Stimulated activated naive CD8-positive, alpha-beta T cell treated with anti-CD3 and anti-CD28 coated beads, Interleukin-15, amount 100 ng/mL, for 72 hours (primary cell): ENCODE measurements at regions not wholly inside any gene's neighbourhood (a gene's known extent, or its start where the extent isn't known, plus 50 kb on each side); places are given as distances from the start of the nearest gene placed in this dataset.

Source experiments
- ATAC-seq: fragments of 150-1000 bp; cut with Tn5 transposase; 2 replicates; pipeline ENCODE4 v1.10.0; 2021; ENCODE audit warnings: mild to moderate bottlenecking, moderate library complexity
- DNase-seq, 2 donors: peaks; one replicate each; pipeline ENCODE4 v3.0.0; 2021 to 2022
- H3K27ac Mint-ChIP-seq, 2 donors: one replicate each; pipeline ENCODE4 v1.8.0; 2022; ENCODE audit warnings: mild to moderate bottlenecking in 2 of 2, mixed read lengths in 2 of 2, moderate library complexity in 2 of 2
- H3K27me3 Mint-ChIP-seq: one replicate; pipeline ENCODE4 v1.8.0; 2022; ENCODE audit warnings: mixed read lengths
- H3K4me1 Mint-ChIP-seq: one replicate; pipeline ENCODE4 v1.8.0; 2022; ENCODE audit warnings: mild to moderate bottlenecking, mixed read lengths
- H3K4me3 Mint-ChIP-seq, 2 donors: one replicate each; pipeline ENCODE4 v1.8.0; 2022; ENCODE audit warnings: mild to moderate bottlenecking in 2 of 2, mixed read lengths in 2 of 2, moderate library complexity in 1 of 2
- H3K9me3 Mint-ChIP-seq, 2 donors: one replicate each; pipeline ENCODE4 v1.8.0; 2022; ENCODE audit warnings: mixed read lengths in 2 of 2

- no peaks in the 10 kb centered on the region for H3K4me1 Mint-ChIP-seq
- ATAC-seq: no peak
- no peaks in the 10 kb centered on the region for H3K27me3 Mint-ChIP-seq
- no peak overlapping the region for H3K4me3 Mint-ChIP-seq
- no peaks in the 10 kb centered on the region for H3K9me3 Mint-ChIP-seq
- DNase-seq: no peak
- no peak overlapping the region for H3K27ac Mint-ChIP-seq
Observed at GRCh38 chr4:111681270-111681669, 464.0 kb upstream of the FAM241A start.

- DNase-seq (no peak), ATAC-seq (no peak)
- Mint-ChIP-seq H3K4me1 (no peaks in the 10 kb centered on the region), H3K27ac (no peak overlapping the region), H3K4me3 (no peak overlapping the region), H3K27me3 (no peaks in the 10 kb centered on the region), H3K9me3 (no peaks in the 10 kb centered on the region)
Observed at GRCh38 chr4:111681751-111682150, 463.5 kb upstream of the FAM241A start.

- Mint-ChIP-seq H3K27me3 (no peaks in the 10 kb centered on the region), H3K9me3 (no peaks in the 10 kb centered on the region), H3K4me3 (no peak overlapping the region), H3K4me1 (no peaks in the 10 kb centered on the region), H3K27ac (no peak overlapping the region)
- ATAC-seq (no peak), DNase-seq (no peak)
Observed at GRCh38 chr4:111685205-111685604, 460.0 kb upstream of the FAM241A start.

GRCh38 chr4:111689214-111689613 lies 456.0 kb upstream of the FAM241A start:
- H3K27me3 Mint-ChIP-seq: no peaks in the 10 kb centered on the region
- peaks cover 0 to 4% of the 10 kb centered on the region in 2 donors for H3K9me3 Mint-ChIP-seq
- ATAC-seq (no peak), DNase-seq (no peak)
- no peak overlapping the region for H3K27ac Mint-ChIP-seq
- H3K4me3 Mint-ChIP-seq: no peak overlapping the region
- no peaks in the 10 kb centered on the region for H3K4me1 Mint-ChIP-seq

- Mint-ChIP-seq H3K27ac (no peak overlapping the region), H3K9me3 (peaks cover 0 to 4% of the 10 kb centered on the region in 2 donors), H3K27me3 (no peaks in the 10 kb centered on the region), H3K4me3 (no peak overlapping the region), H3K4me1 (no peaks in the 10 kb centered on the region)
- DNase-seq (no peak), ATAC-seq (no peak)
Observed at GRCh38 chr4:111689731-111690130, 455.5 kb upstream of the FAM241A start.

GRCh38 chr4:111693758-111694157 lies 451.5 kb upstream of the FAM241A start:
- H3K9me3 Mint-ChIP-seq: peaks cover 0 to 4% of the 10 kb centered on the region in 2 donors
- H3K4me1 Mint-ChIP-seq: no peaks in the 10 kb centered on the region
- no peak overlapping the region for H3K27ac Mint-ChIP-seq
- ATAC-seq (no peak), DNase-seq (no peak)
- H3K4me3 Mint-ChIP-seq: no peak overlapping the region
- no peaks in the 10 kb centered on the region for H3K27me3 Mint-ChIP-seq

GRCh38 chr4:111695677-111696076 lies 449.6 kb upstream of the FAM241A start:
- Mint-ChIP-seq H3K4me3 (no peak overlapping the region), H3K27ac (no peak overlapping the region), H3K4me1 (no peaks in the 10 kb centered on the region), H3K27me3 (no peaks in the 10 kb centered on the region), H3K9me3 (peaks cover 0 to 4% of the 10 kb centered on the region in 2 donors)
- no peak for DNase-seq
- ATAC-seq: no peak

- no peak for ATAC-seq
- no peak overlapping the region for H3K4me3 Mint-ChIP-seq
Observed at GRCh38 chr4:111696505-111696904, 448.7 kb upstream of the FAM241A start.

GRCh38 chr4:111697176-111697942 lies 447.9 kb upstream of the FAM241A start:
- ATAC-seq: no peak
- Mint-ChIP-seq H3K27me3 (no peaks in the 10 kb centered on the region), H3K4me1 (no peaks in the 10 kb centered on the region), H3K27ac (no peak overlapping the region), H3K4me3 (no peak overlapping the region), H3K9me3 (no peaks in the 10 kb centered on the region)
- DNase-seq: no peak

More at GRCh38 chr4:111696505-111696904, 448.7 kb upstream of the FAM241A start:
- no peak overlapping the region for H3K27ac Mint-ChIP-seq
- H3K9me3 Mint-ChIP-seq: peaks cover 0 to 4% of the 10 kb centered on the region in 2 donors
- no peaks in the 10 kb centered on the region for H3K4me1 Mint-ChIP-seq
- no peaks in the 10 kb centered on the region for H3K27me3 Mint-ChIP-seq
- no peak for DNase-seq

GRCh38 chr4:111698361-111698760 lies 446.9 kb upstream of the FAM241A start:
- no peak overlapping the region for H3K4me3 Mint-ChIP-seq

GRCh38 chr4:111699165-111699564 lies 446.1 kb upstream of the FAM241A start:
- Mint-ChIP-seq H3K27me3 (no peaks in the 10 kb centered on the region), H3K27ac (no peak overlapping the region), H3K4me3 (no peak overlapping the region), H3K9me3 (no peaks in the 10 kb centered on the region), H3K4me1 (no peaks in the 10 kb centered on the region)
- ATAC-seq (no peak), DNase-seq (no peak)

More at GRCh38 chr4:111698361-111698760, 446.9 kb upstream of the FAM241A start:
- DNase-seq (no peak), ATAC-seq (no peak)
- H3K4me1 Mint-ChIP-seq: no peaks in the 10 kb centered on the region
- H3K27me3 Mint-ChIP-seq: no peaks in the 10 kb centered on the region
- no peak overlapping the region for H3K27ac Mint-ChIP-seq
- no peaks in the 10 kb centered on the region for H3K9me3 Mint-ChIP-seq

- Mint-ChIP-seq H3K4me1 (no peaks in the 10 kb centered on the region), H3K9me3 (no peaks in the 10 kb centered on the region), H3K4me3 (no peak overlapping the region), H3K27me3 (no peaks in the 10 kb centered on the region), H3K27ac (no peak overlapping the region)
- DNase-seq (no peak), ATAC-seq (no peak)
Observed at GRCh38 chr4:111701102-111701501, 444.2 kb upstream of the FAM241A start.

- DNase-seq: no peak
- Mint-ChIP-seq H3K4me3 (no peak overlapping the region), H3K9me3 (no peaks in the 10 kb centered on the region), H3K4me1 (no peaks in the 10 kb centered on the region), H3K27me3 (no peaks in the 10 kb centered on the region), H3K27ac (no peak overlapping the region)
- ATAC-seq: no peak
Observed at GRCh38 chr4:111707491-111707890, 437.8 kb upstream of the FAM241A start.

- H3K27me3 Mint-ChIP-seq: no peaks in the 10 kb centered on the region
- no peaks in the 10 kb centered on the region for H3K4me1 Mint-ChIP-seq
- H3K27ac Mint-ChIP-seq: no peak overlapping the region
- ATAC-seq (no peak), DNase-seq (no peak)
- H3K9me3 Mint-ChIP-seq: no peaks in the 10 kb centered on the region
- no peak overlapping the region for H3K4me3 Mint-ChIP-seq
Observed at GRCh38 chr4:111712093-111712677, 433.1 kb upstream of the FAM241A start.

GRCh38 chr4:111713276-111713675 lies 432.0 kb upstream of the FAM241A start:
- no peak overlapping the region for H3K4me3 Mint-ChIP-seq
- no peak for ATAC-seq
- DNase-seq: no peak
- H3K9me3 Mint-ChIP-seq: no peaks in the 10 kb centered on the region
- no peaks in the 10 kb centered on the region for H3K4me1 Mint-ChIP-seq
- H3K27me3 Mint-ChIP-seq: no peaks in the 10 kb centered on the region
- H3K27ac Mint-ChIP-seq: no peak overlapping the region

GRCh38 chr4:111717921-111718320 lies 427.3 kb upstream of the FAM241A start:
- ATAC-seq: no peak
- DNase-seq: no peak
- H3K27ac Mint-ChIP-seq: no peak overlapping the region
- H3K27me3 Mint-ChIP-seq: no peaks in the 10 kb centered on the region
- no peak overlapping the region for H3K4me3 Mint-ChIP-seq
- H3K9me3 Mint-ChIP-seq: no peaks in the 10 kb centered on the region
- H3K4me1 Mint-ChIP-seq: no peaks in the 10 kb centered on the region
